Vagina (tissue), 2 donors: ENCODE measurements at regions not wholly inside any gene's neighbourhood (a gene's known extent, or its start where the extent isn't known, plus 50 kb on each side); places are given as distances from the start of the nearest gene placed in this dataset.
"Not testable (repeated sequence)": the region's sequence is repeated elsewhere in the genome, so short reads cannot be mapped to it uniquely, and the experiment has no call there.

Experiments
- DNase-seq, 2 donors: peaks; one replicate each; pipeline ENCODE4 v3.0.0-alpha.2; 2017; ENCODE audit errors: extremely low spot score in 2 of 2
- H3K27ac ChIP-seq: fragments of 200-600 bp; sonication (generic); one replicate; pipeline ENCODE4 v1.5.1; 2019
- H3K27me3 ChIP-seq: fragments of 200-600 bp; sonication (generic); one replicate; pipeline ENCODE4 v1.5.1; 2019
- H3K36me3 ChIP-seq, 2 donors: fragments of 200-600 bp; sonication (generic); one replicate each; pipeline ENCODE4 v1.5.1; 2017 to 2019
- H3K4me1 ChIP-seq: fragments of 200-600 bp; sonication (generic); one replicate; pipeline ENCODE4 v1.5.1; 2019
- H3K4me3 ChIP-seq, 2 donors: fragments of 200-600 bp; sonication (generic); 1 replicate in 1 of 2; 2 replicates in 1 of 2; pipeline ENCODE4 v1.5.1; 2016 to 2019
- H3K9me3 ChIP-seq: fragments of 200-600 bp; sonication (generic); one replicate; pipeline ENCODE4 v1.5.1; 2019
- CTCF ChIP-seq, 3 experiments: fragments of 450-650 bp in 2 of 3; fragments of 200-600 bp in 1 of 3; sonication (generic) in 1 of 3; IDR thresholded peaks; one replicate each; pipeline ENCODE4 v1.5.1; 2017 to 2019; ENCODE audit warnings: antibody characterized with exemption in 3 of 3, mild to moderate bottlenecking in 2 of 3, moderate library complexity in 2 of 3
- POLR2A ChIP-seq, 2 donors: fragments of 450-650 bp; IDR thresholded peaks; one replicate each; pipeline ENCODE4 v1.6.1; 2017; ENCODE audit warnings: antibody characterized with exemption in 2 of 2, mild to moderate bottlenecking in 2 of 2, moderate library complexity in 2 of 2
- POLR2AphosphoS5 ChIP-seq, 2 donors: sonication (generic); formaldehyde crosslinking; IDR thresholded peaks; one replicate each; pipeline ENCODE4 v1.9.0; 2017; ENCODE audit warnings: antibody characterized with exemption in 2 of 2, mild to moderate bottlenecking in 2 of 2, low read depth in 1 of 2; ENCODE audit not compliant: insufficient read depth in 1 of 2
- intact Hi-C: fragments of 100-400 bp; cut with DNase I; formaldehyde crosslinking; loops from one replicate; pipeline ENCODE4 v1.15.1; 2023

GRCh38 chr2:236473691-236474090 is 95.9 kb upstream of the ACKR3 start:
- H3K27ac ChIP-seq = no peak overlapping the region
- no peaks in the 10 kb centered on the region for H3K9me3 ChIP-seq
- no peaks in the 10 kb centered on the region for H3K4me1 ChIP-seq
- no peaks in the 10 kb centered on the region for H3K27me3 ChIP-seq
- DNase-seq = no peak
- intact Hi-C loops = no loop called here
- H3K4me3 ChIP-seq = no peak overlapping the region
- no peak for TF ChIP-seq POLR2AphosphoS5 (IDR thresholded peaks at IDR 0.05; ENCODE audit: insufficient read depth in 1 of 2, low read depth in 1 of 2)
- TF ChIP-seq CTCF (IDR thresholded peaks at IDR 0.05) = no peak
- TF ChIP-seq POLR2A (IDR thresholded peaks at IDR 0.05) = no peak
- H3K36me3 ChIP-seq = no peaks in the 10 kb centered on the region

GRCh38 chr2:236479814-236480213 is 89.8 kb upstream of the ACKR3 start:
- Histone ChIP-seq H3K27ac (no peak overlapping the region), H3K4me3 (no peak overlapping the region), H3K4me1 (no peaks in the 10 kb centered on the region), H3K9me3 (peaks cover 21% of the 10 kb centered on the region), H3K36me3 (no peaks in the 10 kb centered on the region), H3K27me3 (no peaks in the 10 kb centered on the region)
- no peak for TF ChIP-seq POLR2A (IDR thresholded peaks at IDR 0.05)
- TF ChIP-seq POLR2AphosphoS5 (IDR thresholded peaks at IDR 0.05; ENCODE audit: insufficient read depth in 1 of 2, low read depth in 1 of 2) = no peak
- TF ChIP-seq CTCF (IDR thresholded peaks at IDR 0.05) = no peak
- no peak for DNase-seq
- intact Hi-C loops = no loop called here

- Histone ChIP-seq H3K9me3 (peaks cover 21% of the 10 kb centered on the region), H3K36me3 (no peaks in the 10 kb centered on the region), H3K27me3 (no peaks in the 10 kb centered on the region), H3K4me3 (no peak overlapping the region), H3K4me1 (no peaks in the 10 kb centered on the region), H3K27ac (no peak overlapping the region)
- no peak for DNase-seq
- no peak for TF ChIP-seq POLR2A (IDR thresholded peaks at IDR 0.05)
- no peak for TF ChIP-seq POLR2AphosphoS5 (IDR thresholded peaks at IDR 0.05; ENCODE audit: insufficient read depth in 1 of 2, low read depth in 1 of 2)
- TF ChIP-seq CTCF (IDR thresholded peaks at IDR 0.05) = no peak
- intact Hi-C loops = no loop called here
Measured at GRCh38 chr2:236483102-236483501, 86.5 kb upstream of the ACKR3 start.

GRCh38 chr2:236485519-236485918 is 84.1 kb upstream of the ACKR3 start:
- Histone ChIP-seq H3K9me3 (peaks cover 8% of the 10 kb centered on the region), H3K4me3 (no peak overlapping the region), H3K27ac (no peak overlapping the region), H3K4me1 (no peaks in the 10 kb centered on the region), H3K27me3 (no peaks in the 10 kb centered on the region), H3K36me3 (no peaks in the 10 kb centered on the region)
- TF ChIP-seq POLR2A (IDR thresholded peaks at IDR 0.05) (no peak), CTCF (IDR thresholded peaks at IDR 0.05) (no peak), POLR2AphosphoS5 (IDR thresholded peaks at IDR 0.05; ENCODE audit: insufficient read depth in 1 of 2, low read depth in 1 of 2) (no peak)
- DNase-seq = no peak
- intact Hi-C loops = no loop called here

GRCh38 chr2:236489083-236489482 is 80.5 kb upstream of the ACKR3 start:
- H3K4me3 ChIP-seq, H3K27ac ChIP-seq, intact Hi-C loops, DNase-seq, H3K4me1 ChIP-seq, H3K9me3 ChIP-seq, H3K27me3 ChIP-seq, H3K36me3 ChIP-seq: not testable (repeated sequence)

- no peak for DNase-seq
- Histone ChIP-seq H3K27me3 (no peaks in the 10 kb centered on the region), H3K9me3 (no peaks in the 10 kb centered on the region), H3K36me3 (no peaks in the 10 kb centered on the region), H3K27ac (no peak overlapping the region), H3K4me1 (no peaks in the 10 kb centered on the region), H3K4me3 (no peak overlapping the region)
- intact Hi-C loops = no loop called here
- TF ChIP-seq POLR2A (IDR thresholded peaks at IDR 0.05) (no peak), CTCF (IDR thresholded peaks at IDR 0.05) (no peak), POLR2AphosphoS5 (IDR thresholded peaks at IDR 0.05; ENCODE audit: insufficient read depth in 1 of 2, low read depth in 1 of 2) (no peak)
Measured at GRCh38 chr2:236489895-236490404, 79.7 kb upstream of the ACKR3 start.
